GM18498 (cell line): ENCODE measurements at regions not wholly inside any gene's neighbourhood (a gene's known extent, or its start where the extent isn't known, plus 50 kb on each side); places are given as distances from the start of the nearest gene placed in this dataset.

Experiments
- ATAC-seq: cut with Tn5 transposase; IDR thresholded peaks from one replicate; pipeline ENCODE4 v1.9.1; 2021; ENCODE audit warnings: mild to moderate bottlenecking, moderate library complexity; ENCODE audit not compliant: unreplicated experiment

DNA sequence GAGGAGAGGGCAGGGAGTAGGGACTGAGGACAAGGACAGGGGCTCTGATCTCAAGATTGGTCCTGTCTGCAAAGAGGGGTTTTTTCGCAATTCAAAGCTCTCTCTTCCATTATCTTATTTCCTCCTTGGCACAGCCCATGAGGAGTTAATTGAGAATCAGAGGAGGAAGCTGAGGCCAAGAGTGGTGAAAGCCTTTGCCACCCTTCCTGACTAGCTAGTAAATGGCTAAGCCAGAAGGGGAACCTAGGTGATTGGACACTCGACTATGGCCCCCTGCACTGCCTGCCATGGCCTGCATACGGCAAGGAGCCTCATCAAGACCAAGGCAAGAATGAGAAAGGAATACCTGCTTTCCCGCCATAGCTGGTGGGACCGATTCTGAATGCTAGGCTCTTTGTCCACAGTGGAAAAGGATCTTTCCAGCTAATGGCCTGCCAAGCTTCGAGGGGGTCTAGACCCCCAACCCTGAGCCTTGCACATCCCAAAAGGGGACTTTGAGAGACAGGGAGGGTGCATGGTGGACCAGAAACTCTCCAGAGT, 237.9 kb downstream of the HAUS1 start:
- no peak for ATAC-seq

DNA sequence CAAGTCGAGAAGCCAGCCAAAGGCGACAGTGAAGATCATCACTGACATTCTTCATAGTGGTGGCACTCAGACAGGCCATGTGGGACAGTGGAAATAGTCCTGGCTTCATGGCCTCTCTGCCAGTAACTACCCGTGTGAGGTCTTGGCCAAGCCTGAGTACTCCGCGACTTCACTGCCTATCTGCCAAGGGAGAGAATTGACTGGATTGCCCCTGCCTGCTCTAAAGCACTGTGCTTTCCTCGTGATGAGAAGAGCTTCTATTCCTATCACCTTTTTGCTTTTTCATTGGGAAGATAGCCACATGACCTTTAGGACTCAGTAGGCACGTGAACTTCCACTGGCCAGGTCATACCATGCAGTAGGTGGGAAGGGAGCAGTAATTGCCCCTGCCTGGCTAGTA, 239.3 kb downstream of the HAUS1 start:
- ATAC-seq, result no peak

DNA sequence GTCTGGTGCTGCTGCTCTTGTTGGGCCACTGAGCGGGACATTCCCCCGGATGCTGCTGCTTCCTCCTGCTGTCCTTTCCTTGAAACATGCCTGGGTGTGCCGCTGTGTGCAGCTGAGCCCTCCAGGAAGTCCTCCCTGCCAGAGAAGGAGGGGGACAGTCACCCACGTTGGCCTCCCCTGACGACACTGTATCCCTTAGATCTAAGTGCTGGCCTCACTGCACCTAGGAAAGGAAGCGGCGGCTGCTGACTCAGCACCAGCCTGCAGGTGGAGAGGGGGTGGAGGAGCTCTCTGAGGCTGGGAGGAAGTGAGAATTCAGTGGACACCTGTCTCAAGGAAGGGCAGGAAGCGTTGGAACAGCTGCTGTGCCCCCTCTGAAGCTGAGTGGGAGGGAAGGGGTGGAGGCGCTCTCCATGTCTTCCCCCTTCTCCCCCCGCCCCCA, 239.8 kb downstream of the HAUS1 start:
- peak; percentile 82 for ATAC-seq

DNA sequence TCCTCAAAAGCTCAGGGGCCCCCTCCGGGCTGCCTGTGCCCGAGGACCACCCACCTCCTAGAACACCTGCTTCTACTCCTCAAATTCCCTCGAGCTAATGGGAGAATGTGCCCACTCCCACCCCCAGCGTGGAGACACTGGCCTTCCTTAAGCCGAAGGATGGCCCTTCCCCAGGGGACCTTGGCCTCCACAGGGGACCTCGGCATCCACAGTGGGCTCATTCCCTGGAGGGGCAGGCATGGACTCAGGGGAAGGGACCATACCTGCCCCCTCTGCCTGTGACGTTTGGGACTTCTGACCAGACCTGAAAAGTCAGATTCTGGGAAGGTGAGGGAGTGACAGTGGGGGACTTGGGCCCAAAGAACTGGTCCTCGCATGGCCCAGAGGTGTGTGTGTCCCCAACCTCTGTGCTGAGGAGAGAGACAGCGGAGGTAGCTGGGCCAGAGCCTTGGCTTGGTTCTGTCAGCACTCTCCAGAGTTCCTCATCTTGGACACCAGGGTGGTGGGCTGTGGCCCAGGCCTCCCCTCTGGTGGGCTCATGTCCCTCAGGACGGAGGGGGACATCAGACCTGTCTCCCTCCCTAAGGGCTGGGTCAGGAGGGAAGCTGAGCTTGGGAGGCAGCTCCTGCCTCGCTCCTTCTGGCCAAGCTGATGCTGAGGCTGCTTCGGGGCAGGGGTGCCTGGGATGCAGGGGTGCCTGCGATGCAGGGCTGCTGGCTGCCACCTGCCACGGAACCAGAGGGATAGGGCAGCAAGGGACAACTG, 240.4 kb downstream of the HAUS1 start:
- no peak for ATAC-seq

DNA sequence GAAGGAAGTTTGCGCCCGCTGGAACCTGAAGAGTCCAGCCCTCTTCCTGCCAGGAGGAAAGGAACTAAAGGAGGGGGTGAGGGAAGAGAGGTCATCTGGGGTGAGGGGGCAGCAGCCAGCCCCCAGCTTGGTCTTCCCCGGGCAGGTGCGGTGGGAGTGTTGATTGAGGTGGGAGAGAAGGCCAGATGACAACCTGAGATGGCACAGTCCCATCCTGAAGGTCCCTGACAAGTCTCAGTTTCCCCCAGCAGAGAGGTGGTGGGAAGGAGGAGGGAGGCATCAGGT, 240.9 kb downstream of the HAUS1 start:
- no peak for ATAC-seq

DNA sequence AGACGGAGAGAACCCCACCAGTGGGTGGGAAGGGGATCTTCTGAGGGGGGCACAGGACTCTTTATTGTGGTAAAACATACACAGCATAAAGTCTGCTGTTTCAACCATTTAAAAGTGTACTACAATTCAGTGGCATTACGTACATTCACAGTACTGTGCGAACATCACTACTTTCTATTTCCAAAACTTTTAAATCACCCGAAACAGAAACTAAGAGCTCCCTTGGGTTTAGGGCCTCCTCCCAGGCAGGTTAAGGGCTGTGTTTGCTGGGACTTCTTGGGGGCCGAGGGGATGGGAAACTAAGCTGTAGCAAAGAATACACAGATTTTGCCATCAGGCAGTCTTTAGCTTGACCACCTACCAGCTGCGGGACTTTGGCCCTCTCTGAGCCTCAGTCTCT, 242.0 kb downstream of the HAUS1 start:
- peak; percentile 49 for ATAC-seq

DNA sequence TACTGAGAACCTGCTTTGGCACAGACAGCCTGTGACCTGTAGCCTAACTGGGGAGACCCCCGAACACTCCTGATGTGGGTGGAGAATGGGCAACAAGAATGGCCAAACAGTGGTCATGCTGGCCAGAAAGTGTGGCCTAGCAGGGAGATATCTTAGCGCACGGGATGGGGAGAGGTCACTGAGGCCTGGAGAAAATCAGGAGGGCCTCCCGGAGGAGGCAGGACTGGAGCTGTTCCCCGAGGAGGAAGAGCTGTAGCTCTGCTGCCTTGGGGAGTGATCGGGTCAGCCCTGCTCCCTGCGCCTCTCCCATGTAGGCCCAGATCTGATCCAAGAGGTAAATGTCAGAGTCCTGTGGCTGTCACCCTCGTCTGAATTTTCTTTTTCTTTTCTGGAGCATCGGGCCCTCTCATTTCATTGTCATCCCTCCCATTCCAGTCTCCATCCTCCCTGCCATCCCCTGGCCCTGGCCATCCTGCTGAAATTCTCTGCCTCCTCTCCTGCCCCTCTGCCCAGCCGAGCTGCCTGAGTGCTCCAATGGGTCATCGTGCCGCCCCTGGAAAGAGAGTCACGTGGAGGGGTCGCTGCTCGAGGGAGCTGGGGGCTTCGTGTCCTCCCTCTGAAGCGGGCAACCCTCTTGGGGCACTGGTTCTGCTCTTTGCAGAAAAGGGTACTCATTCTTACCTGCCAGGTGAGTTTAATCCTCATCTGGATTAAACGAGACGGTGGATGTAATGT, 242.9 kb downstream of the HAUS1 start:
- no peak for ATAC-seq

DNA sequence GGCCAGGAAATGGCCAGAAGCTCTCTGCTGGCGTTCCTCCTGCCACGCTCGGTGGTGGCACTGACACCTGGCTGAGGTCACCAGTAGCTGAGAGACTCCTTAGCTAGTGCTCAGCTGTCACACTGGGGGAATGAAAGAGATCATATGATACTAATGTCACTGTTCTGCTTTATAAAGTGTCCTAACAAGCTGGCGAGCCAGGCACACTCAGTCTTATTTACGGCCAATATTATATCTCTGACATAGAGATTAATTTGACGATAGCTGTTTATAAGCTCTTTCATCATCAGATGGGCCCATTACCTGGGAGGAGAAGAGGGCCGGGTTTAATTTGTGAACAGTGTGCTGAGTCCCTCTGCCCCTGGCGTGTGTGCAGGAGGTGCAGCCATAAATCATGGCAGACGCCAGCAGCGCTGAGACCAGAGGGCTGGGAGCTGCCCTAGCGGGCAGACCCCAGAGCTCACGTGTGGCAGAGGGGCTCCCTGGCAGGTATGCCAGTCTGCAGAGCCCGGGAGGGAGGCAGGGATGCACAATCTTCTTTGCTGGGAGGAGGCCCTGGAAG, 246.5 kb downstream of the HAUS1 start:
- ATAC-seq, result no peak

DNA sequence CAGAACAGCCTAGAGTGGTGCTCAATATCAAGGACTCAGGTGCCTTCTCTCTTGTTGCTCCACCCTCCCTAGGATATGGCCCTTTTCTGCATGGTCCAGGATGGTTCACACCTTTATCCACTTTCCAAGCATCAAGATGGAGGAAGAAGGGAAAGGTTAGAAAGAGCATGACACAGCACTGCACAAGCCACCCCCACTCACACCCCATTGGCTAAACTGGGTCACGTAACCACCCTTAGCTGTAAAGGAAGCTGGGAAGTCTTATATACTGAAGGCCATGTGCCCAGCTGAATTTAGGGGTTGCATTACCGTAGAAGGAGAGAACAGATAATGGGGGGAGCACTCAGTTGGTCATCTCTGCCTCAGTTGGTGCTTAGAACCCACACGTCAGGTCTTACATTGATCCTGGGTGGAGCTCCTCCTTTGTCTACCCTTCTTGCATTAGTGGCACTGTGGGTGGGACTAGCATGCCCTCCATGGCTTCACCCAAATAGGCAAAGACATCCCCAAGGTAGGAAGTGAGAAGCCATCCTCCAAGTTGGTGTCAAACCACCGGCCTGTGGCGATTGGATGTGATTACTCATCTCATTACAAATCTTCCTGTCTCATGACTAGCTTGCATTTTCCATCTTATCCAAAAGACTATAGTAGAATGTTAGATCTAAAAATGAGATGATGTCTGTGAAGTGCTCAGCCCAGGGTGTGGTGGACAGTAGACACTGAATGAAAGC, 248.5 kb downstream of the HAUS1 start:
- ATAC-seq, result no peak

DNA sequence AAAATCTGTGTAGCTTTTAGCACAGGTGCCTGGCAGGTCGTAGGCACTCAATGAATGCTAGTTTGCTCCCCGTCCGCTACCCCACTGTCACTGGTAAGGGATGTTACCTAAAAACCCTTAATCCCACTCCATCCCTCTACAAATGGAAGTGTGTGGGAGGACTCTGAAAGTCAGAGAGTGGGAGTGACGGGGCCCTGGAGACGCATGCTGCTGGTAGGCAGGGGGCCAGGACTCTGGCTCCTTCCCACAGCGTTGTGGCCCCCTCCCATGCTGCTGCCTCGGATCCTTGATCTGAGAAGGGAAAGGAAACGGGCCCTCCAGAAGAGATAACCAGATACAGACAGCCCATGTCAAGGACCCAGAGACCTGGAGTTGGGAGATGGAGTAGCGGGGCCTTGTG, 249.3 kb downstream of the HAUS1 start:
- ATAC-seq, result no peak

DNA sequence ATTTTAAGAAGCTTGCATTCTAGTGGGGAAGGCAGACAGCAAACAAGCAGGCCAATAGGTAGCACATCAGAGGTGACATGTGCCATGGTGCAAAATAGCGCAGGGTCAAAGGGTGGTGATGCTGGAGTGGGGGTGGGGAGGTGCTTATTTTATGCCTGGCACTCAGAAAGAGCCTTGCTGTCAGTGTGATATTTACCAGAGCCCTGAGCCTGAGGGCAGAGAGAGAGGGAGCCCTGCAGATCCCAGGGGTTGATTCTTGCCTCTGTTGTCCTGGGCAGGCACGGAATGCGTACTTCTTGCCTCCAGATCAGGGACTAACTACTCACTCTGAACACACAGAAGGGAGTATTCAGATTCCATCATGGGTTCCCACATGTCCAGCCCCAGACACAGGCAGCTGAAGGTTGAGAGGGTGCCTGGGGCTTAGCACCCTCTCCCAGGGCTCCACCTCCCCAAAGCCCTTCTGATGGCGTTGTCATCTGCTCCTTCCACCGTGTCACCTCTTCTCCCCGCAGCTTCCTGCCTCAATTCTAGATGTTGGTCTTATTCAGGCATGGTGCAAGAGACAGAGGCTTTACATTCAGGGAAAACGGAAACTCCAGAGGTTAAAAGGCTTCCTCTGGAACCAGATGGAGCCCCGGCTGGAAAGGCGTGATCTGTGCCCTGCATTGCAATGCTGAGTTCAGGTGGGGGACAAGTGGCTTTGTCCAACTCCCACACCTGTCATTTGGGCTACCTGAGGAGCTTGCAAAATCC, 252.3 kb downstream of the HAUS1 start:
- no peak for ATAC-seq

DNA sequence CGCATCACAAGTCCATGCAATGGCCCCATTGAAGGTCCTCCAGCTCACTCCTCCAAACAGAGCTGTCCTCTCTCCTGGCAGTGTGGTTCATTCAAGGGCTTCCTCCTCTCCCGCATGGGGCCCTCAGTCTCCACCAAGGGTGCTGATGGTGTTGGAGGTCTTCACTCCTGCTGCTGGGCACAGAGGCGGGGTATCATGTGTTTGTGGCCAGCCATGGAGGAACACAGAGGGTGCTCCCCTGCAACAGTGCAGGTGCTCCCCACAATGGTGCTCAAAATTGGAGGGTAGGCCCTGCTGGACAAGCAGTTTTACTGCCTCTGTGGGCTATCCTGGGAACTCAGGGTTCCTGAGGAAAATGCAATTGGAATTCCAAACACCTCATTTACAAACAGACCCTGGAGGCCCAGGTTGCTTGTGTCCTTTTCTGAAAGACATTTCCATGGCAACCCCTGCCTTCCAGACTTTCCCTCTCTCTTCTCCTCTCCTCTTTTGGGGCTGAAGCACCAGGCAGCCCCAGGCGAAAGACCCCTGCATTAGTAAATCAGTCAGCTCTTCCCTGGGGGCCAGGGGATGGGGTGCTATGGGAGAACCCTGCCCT, 256.0 kb downstream of the HAUS1 start:
- no peak for ATAC-seq

DNA sequence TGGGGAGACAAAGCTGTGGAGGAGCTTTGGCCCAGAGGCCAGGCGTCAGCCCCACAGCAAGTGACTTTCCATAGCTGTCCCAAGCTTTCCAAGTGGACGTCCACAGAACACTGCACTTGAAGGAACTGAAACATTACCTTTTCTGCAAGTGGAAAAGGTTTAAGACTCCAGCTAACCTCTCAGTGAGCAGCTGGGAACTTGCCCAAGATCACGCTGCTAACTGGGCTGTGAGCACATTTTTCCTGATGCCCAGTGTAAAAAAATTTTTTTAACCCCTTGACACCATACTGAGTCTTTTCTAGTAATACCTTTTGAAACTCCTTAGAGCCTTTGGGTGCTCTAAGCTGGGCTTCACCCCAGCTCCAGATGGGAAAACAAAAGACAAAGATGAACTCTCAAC, 256.7 kb downstream of the HAUS1 start:
- ATAC-seq, result no peak

DNA sequence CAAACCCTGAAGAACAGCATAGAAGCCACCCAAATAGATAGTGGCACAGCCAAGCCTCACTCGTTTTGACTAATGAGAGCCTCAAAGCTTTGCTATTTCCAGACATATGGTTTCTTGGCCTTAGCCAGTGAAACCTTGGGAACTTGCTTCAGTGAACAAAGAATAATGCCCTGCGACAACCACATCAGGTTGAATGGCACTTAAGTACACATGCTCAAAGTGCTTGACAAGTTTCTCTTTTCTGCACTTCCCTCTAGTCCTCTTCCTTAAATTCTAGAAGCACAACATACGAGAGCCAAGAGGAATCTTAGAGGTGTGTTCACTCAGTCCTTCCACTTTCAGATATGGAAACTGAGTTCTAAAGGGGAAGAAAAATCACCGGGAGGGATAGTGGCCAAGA, 258.3 kb downstream of the HAUS1 start:
- ATAC-seq, result no peak

DNA sequence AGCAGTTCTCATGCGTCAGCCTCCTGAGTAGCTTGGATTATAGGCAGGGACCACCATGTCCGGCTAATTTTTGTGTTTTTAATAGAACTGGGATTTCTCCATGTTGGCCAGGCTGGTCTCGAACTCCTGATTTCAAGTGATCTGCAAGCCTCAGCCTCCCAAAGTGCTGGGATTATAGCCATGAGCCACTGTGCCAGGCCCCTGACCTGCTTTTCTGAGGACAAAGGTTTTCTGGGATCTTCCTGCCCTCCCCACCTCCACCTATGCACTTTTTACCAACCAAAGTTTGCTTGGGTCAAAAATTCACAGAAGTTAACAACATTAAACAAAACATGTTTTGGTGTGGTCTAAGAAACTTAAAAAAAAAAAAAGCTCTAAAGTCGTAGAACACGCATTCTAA, 259.9 kb downstream of the HAUS1 start:
- ATAC-seq, result no peak

DNA sequence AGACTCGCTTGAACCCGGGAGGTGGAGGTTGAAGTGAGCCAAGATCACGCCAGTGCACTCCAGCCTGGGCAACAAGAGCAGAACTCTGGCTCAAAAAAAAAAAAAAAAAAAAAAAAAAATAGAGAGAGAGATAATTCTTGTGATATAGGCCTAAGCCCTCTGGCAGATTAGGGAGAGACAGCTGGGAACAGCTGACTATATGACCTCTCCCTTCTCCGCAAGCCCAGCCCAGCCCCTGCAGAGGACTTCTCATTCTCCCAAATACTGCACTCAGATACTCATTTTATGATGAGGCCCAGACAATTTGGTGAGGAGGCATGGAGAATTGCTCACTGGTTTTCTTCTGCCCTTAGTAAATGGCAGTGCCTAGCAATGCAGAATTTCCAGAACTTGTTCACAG, 262.0 kb downstream of the HAUS1 start:
- no peak for ATAC-seq

DNA sequence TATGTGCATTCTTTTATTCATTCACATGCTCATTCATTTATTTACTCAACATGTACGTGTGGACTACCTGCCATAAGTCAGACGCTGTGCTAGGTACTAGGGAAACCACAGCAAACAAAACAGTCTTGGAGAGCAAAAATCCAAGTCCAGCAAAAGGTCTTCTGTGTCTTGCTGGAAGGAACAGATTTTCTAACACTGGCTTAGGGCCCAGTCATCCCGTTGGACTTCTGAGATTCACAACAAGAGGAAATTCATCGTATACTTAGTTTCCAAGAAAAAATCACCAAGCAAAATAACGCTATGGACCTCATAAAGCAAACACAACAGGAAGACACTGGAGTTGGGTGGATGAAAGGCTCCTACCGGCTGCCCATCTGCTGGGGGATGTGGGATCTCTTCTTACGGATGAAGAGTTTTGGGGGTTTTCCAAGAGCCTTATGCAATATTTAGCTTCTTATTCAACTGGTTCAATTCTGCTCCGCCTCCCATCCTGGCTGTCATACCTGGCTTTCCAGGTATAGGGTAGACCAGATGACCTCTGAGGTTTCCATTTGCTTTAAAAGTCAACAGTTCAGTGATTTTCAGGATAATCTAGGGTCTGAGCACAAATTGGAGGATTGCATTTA, 262.7 kb downstream of the HAUS1 start:
- no peak for ATAC-seq

DNA sequence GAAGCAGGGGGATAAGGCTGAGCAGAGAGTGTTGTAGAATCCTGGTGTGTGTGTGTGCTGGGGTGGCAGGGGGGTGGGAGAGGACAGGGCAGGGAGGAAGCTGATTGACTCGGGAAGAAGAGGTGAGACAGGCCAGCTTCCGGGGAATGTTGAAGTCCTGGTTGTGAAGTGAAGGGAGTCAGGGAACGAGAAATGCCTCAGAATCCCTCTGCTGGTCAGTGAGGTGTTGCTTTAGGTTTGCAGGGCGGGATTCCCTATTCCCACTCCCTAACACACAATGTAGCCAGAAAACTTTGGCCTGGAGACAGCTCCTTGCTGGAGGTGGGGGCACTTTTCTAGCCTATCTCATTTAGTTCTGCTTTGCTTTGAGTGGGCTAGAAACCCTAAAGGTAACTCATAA, 265.1 kb downstream of the HAUS1 start:
- ATAC-seq, result no peak

DNA sequence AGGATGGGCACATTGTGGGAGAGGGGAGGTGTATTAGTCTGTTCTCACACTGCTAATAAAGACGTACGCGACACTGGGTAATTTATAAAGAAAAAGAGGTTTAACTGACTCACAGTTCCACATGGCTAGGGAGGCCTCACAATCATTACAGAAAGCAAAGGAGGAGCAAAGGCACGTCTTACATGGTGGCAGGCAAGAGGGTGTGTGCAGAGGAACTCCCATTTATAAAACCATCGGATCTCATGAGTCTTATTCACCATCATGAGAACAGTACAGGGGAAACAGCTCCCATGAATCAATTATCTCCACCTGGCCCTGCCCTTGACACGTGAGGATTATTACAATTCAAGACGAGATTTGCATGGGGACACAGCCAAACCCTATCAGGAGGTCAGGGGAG, 266.7 kb downstream of the HAUS1 start:
- ATAC-seq, result no peak

DNA sequence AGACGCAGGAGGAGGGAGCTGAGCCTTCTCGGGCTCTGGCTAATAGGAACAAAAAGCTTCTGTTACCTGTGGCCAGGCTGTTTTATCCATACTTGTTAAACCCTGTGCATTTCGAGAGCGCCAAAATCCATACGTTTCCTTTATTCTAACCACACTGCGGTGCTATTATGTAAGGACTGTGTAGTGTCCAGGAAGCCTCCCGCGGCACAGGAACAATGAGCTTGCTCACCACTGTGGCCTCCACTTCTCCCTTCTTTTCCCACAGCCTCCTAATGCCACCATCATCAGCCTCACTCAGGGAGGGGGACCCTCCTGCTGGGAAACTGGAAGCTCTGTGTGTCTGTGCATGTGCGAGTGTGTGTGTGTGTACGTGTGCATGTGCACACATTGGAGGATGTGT, 268.5 kb downstream of the HAUS1 start:
- no peak for ATAC-seq
